SJSA1 (cell line): ENCODE measurements at regions not wholly inside any gene's neighbourhood (a gene's known extent, or its start where the extent isn't known, plus 50 kb on each side); places are given as distances from the start of the nearest gene placed in this dataset.

ENCODE experiments used
- DNase-seq, 2 experiments: peaks; one replicate each; pipeline ENCODE4 v3.0.0-alpha.2; 2015 to 2020; ENCODE audit warnings: low spot score in 2 of 2, low read depth in 1 of 2
- H3K27ac ChIP-seq: fragments of 250-450 bp; sonication (Bioruptor Pico); 2 replicates; pipeline ENCODE4 v1.5.1; 2020; ENCODE audit warnings: mild to moderate bottlenecking, moderate library complexity
- H3K27me3 ChIP-seq: fragments of 250-450 bp; sonication (Bioruptor Pico); replicated peaks from 2 replicates; pipeline ENCODE4 v1.5.1; 2020; ENCODE audit warnings: mild to moderate bottlenecking, moderate library complexity
- H3K36me3 ChIP-seq: fragments of 250-450 bp; sonication (Bioruptor Pico); 2 replicates; pipeline ENCODE4 v1.5.1; 2020; ENCODE audit warnings: mild to moderate bottlenecking
- H3K4me1 ChIP-seq: fragments of 250-450 bp; sonication (Bioruptor Pico); replicated peaks from 2 replicates; pipeline ENCODE4 v1.6.1; 2021; ENCODE audit warnings: mild to moderate bottlenecking
- H3K4me3 ChIP-seq: fragments of 250-450 bp; sonication (Bioruptor Pico); 2 replicates; pipeline ENCODE4 v1.5.1; 2020; ENCODE audit warnings: mild to moderate bottlenecking
- H3K9me3 ChIP-seq: fragments of 250-450 bp; sonication (Bioruptor Pico); replicated peaks from 2 replicates; pipeline ENCODE4 v1.5.1; 2020; ENCODE audit warnings: mild to moderate bottlenecking

GRCh38 chr13:108360139-108360538 lies 90.6 kb downstream of the TNFSF13B start:
- Histone ChIP-seq H3K9me3 (no peaks in the 10 kb centered on the region), H3K4me3 (no peak overlapping the region), H3K4me1 (no peaks in the 10 kb centered on the region), H3K27ac (no peak overlapping the region), H3K27me3 (peaks cover 57% of the 10 kb centered on the region), H3K36me3 (no peaks in the 10 kb centered on the region)
- DNase-seq = no peak

- H3K27ac ChIP-seq = no peak overlapping the region
- peaks cover 64% of the 10 kb centered on the region for H3K27me3 ChIP-seq
- H3K4me1 ChIP-seq = no peaks in the 10 kb centered on the region
- H3K4me3 ChIP-seq = no peak overlapping the region
- no peak for DNase-seq
- no peaks in the 10 kb centered on the region for H3K36me3 ChIP-seq
- no peaks in the 10 kb centered on the region for H3K9me3 ChIP-seq
These were observed 92.3 kb downstream of the TNFSF13B start for GRCh38 chr13:108361769-108362168.

GRCh38 chr13:108363666-108364065 lies 94.1 kb downstream of the TNFSF13B start:
- Histone ChIP-seq H3K4me3 (no peak overlapping the region), H3K4me1 (no peaks in the 10 kb centered on the region), H3K27ac (no peak overlapping the region), H3K27me3 (peaks cover 61% of the 10 kb centered on the region), H3K36me3 (no peaks in the 10 kb centered on the region), H3K9me3 (no peaks in the 10 kb centered on the region)
- no peak for DNase-seq

- no peaks in the 10 kb centered on the region for H3K9me3 ChIP-seq
- H3K27ac ChIP-seq = no peak overlapping the region
- no peak for DNase-seq
- H3K4me1 ChIP-seq = no peaks in the 10 kb centered on the region
- H3K36me3 ChIP-seq = no peaks in the 10 kb centered on the region
- H3K27me3 ChIP-seq = peaks cover 59% of the 10 kb centered on the region
- no peak overlapping the region for H3K4me3 ChIP-seq
These were observed 95.7 kb downstream of the TNFSF13B start for GRCh38 chr13:108365255-108365654.

GRCh38 chr13:108368250-108368905 lies 98.9 kb downstream of the TNFSF13B start:
- H3K36me3 ChIP-seq = no peaks in the 10 kb centered on the region
- peaks cover 29% of the 10 kb centered on the region for H3K27me3 ChIP-seq
- H3K9me3 ChIP-seq = no peaks in the 10 kb centered on the region
- H3K4me3 ChIP-seq = no peak overlapping the region
- no peaks in the 10 kb centered on the region for H3K4me1 ChIP-seq
- DNase-seq = no peak
- no peak overlapping the region for H3K27ac ChIP-seq

GRCh38 chr13:108369412-108369811 lies 99.9 kb downstream of the TNFSF13B start:
- Histone ChIP-seq H3K4me1 (no peaks in the 10 kb centered on the region), H3K27me3 (peaks cover 19% of the 10 kb centered on the region), H3K9me3 (no peaks in the 10 kb centered on the region), H3K4me3 (no peak overlapping the region), H3K27ac (no peak overlapping the region), H3K36me3 (no peaks in the 10 kb centered on the region)
- no peak for DNase-seq

GRCh38 chr13:108375034-108375433 lies 105.5 kb downstream of the TNFSF13B start:
- no peaks in the 10 kb centered on the region for H3K36me3 ChIP-seq
- peaks cover 35% of the 10 kb centered on the region for H3K4me1 ChIP-seq
- H3K27me3 ChIP-seq = no peaks in the 10 kb centered on the region
- H3K4me3 ChIP-seq = no peak overlapping the region
- DNase-seq = no peak
- no peaks in the 10 kb centered on the region for H3K9me3 ChIP-seq
- no peak overlapping the region for H3K27ac ChIP-seq

- Histone ChIP-seq H3K4me3 (no peak overlapping the region), H3K4me1 (peaks cover 35% of the 10 kb centered on the region), H3K27ac (peak overlapping the region; percentile 60), H3K9me3 (no peaks in the 10 kb centered on the region), H3K27me3 (no peaks in the 10 kb centered on the region), H3K36me3 (no peaks in the 10 kb centered on the region)
- DNase-seq = peak; percentile 66 to 93
These were observed 106.3 kb downstream of the TNFSF13B start for GRCh38 chr13:108375772-108376171.

GRCh38 chr13:108376308-108376707 lies 106.8 kb downstream of the TNFSF13B start:
- no peaks in the 10 kb centered on the region for H3K27me3 ChIP-seq
- H3K9me3 ChIP-seq = no peaks in the 10 kb centered on the region
- DNase-seq = peak; percentile 50 to 85
- H3K4me3 ChIP-seq = no peak overlapping the region
- H3K4me1 ChIP-seq = peaks cover 35% of the 10 kb centered on the region
- H3K27ac ChIP-seq = peak overlapping the region; percentile 60
- H3K36me3 ChIP-seq = no peaks in the 10 kb centered on the region

- Histone ChIP-seq H3K4me1 (peaks cover 35% of the 10 kb centered on the region), H3K4me3 (no peak overlapping the region), H3K9me3 (no peaks in the 10 kb centered on the region), H3K27ac (no peak overlapping the region), H3K27me3 (no peaks in the 10 kb centered on the region; the same call in 1 of the 2 replicates), H3K36me3 (no peaks in the 10 kb centered on the region)
- DNase-seq = peak in 1 of 2 experiments; percentile 26
These were observed 108.2 kb downstream of the TNFSF13B start for GRCh38 chr13:108377646-108378206.

GRCh38 chr13:108383667-108384066 lies 114.1 kb downstream of the TNFSF13B start:
- Histone ChIP-seq H3K9me3 (no peaks in the 10 kb centered on the region), H3K4me3 (no peak overlapping the region), H3K36me3 (no peaks in the 10 kb centered on the region), H3K27me3 (peaks cover 20% of the 10 kb centered on the region), H3K27ac (no peak overlapping the region), H3K4me1 (no peaks in the 10 kb centered on the region)
- DNase-seq = no peak

GRCh38 chr13:108387156-108387555 lies 117.6 kb downstream of the TNFSF13B start:
- Histone ChIP-seq H3K9me3 (no peaks in the 10 kb centered on the region), H3K4me1 (no peaks in the 10 kb centered on the region), H3K27ac (no peak overlapping the region), H3K36me3 (no peaks in the 10 kb centered on the region), H3K4me3 (no peak overlapping the region), H3K27me3 (peaks cover 20% of the 10 kb centered on the region; the same call in 1 of the 2 replicates)
- no peak for DNase-seq

GRCh38 chr13:108402850-108403249 lies 133.3 kb downstream of the TNFSF13B start:
- H3K4me1 ChIP-seq = no peaks in the 10 kb centered on the region
- H3K36me3 ChIP-seq = no peaks in the 10 kb centered on the region
- no peak for DNase-seq
- H3K4me3 ChIP-seq = no peak overlapping the region
- no peak overlapping the region for H3K27ac ChIP-seq
- H3K9me3 ChIP-seq = no peaks in the 10 kb centered on the region
- peaks cover 23% of the 10 kb centered on the region for H3K27me3 ChIP-seq

- Histone ChIP-seq H3K27ac (no peak overlapping the region), H3K27me3 (peaks cover 19% of the 10 kb centered on the region), H3K4me3 (no peak overlapping the region), H3K36me3 (no peaks in the 10 kb centered on the region), H3K9me3 (no peaks in the 10 kb centered on the region), H3K4me1 (no peaks in the 10 kb centered on the region)
- DNase-seq = no peak
These were observed 138.0 kb downstream of the TNFSF13B start for GRCh38 chr13:108407495-108407894.

GRCh38 chr13:108408672-108409071 lies 139.2 kb downstream of the TNFSF13B start:
- H3K36me3 ChIP-seq = no peaks in the 10 kb centered on the region
- peaks cover 19% of the 10 kb centered on the region for H3K27me3 ChIP-seq
- H3K27ac ChIP-seq = no peak overlapping the region
- no peak overlapping the region for H3K4me3 ChIP-seq
- DNase-seq = no peak
- H3K9me3 ChIP-seq = no peaks in the 10 kb centered on the region
- no peaks in the 10 kb centered on the region for H3K4me1 ChIP-seq
